Spleen (tissue), 11 donors: ENCODE measurements at regions not wholly inside any gene's neighbourhood (a gene's known extent, or its start where the extent isn't known, plus 50 kb on each side); places are given as distances from the start of the nearest gene placed in this dataset.
A peak's percentile ranks its signal among the peaks of the same experiment; 100 is the strongest.

Source experiments
- DNase-seq: peaks from one replicate; pipeline ENCODE4 v3.0.0-alpha.2; 2020
- H3K27ac ChIP-seq, 8 donors: fragments of 200-600 bp; sonication (generic) in 7 of 8; 1 replicate in 4 of 8; 2 replicates in 4 of 8; pipeline versions ENCODE4 v1.5.0 to v1.8.0; 2016 to 2021; ENCODE audit warnings: inconsistent platforms in 4 of 8, mild to moderate bottlenecking in 4 of 8, moderate library complexity in 1 of 8
- H3K27me3 ChIP-seq, 7 donors: fragments of 200-600 bp; sonication (generic) in 6 of 7; replicated peaks in 1 of 7; 1 replicate in 4 of 7; 2 replicates in 3 of 7; pipeline versions ENCODE4 v1.5.0 to v1.8.0; 2016 to 2021; ENCODE audit warnings: inconsistent platforms in 3 of 7, mild to moderate bottlenecking in 1 of 7
- H3K36me3 ChIP-seq, 6 donors: fragments of 200-600 bp; sonication (generic) in 5 of 6; 1 replicate in 4 of 6; 2 replicates in 2 of 6; pipeline versions ENCODE4 v1.5.0 to v1.8.0; 2016 to 2021; ENCODE audit warnings: inconsistent platforms in 2 of 6
- H3K4me1 ChIP-seq, 6 donors: fragments of 200-600 bp; sonication (generic) in 5 of 6; 1 replicate in 3 of 6; 2 replicates in 3 of 6; pipeline versions ENCODE4 v1.5.0 to v1.8.0; 2016 to 2021; ENCODE audit warnings: inconsistent platforms in 3 of 6
- H3K4me3 ChIP-seq, 8 donors: fragments of 200-600 bp; sonication (generic) in 7 of 8; 1 replicate in 4 of 8; 2 replicates in 4 of 8; pipeline versions ENCODE4 v1.5.0 to v1.8.0; 2016 to 2021; ENCODE audit warnings: inconsistent platforms in 4 of 8, mild to moderate bottlenecking in 4 of 8, moderate library complexity in 2 of 8
- H3K9me3 ChIP-seq, 8 donors: fragments of 200-600 bp; sonication (generic) in 7 of 8; 1 replicate in 4 of 8; 2 replicates in 4 of 8; pipeline versions ENCODE4 v1.5.0 to v1.8.0; 2016 to 2021; ENCODE audit warnings: inconsistent platforms in 4 of 8
- CTCF ChIP-seq, 11 experiments: fragments of 200-600 bp in 7 of 11; fragments of 450-650 bp in 4 of 11; sonication (generic) in 4 of 11; IDR thresholded peaks in 8 of 11; conservative IDR thresholded peaks in 3 of 11; 1 replicate in 7 of 11; 2 replicates in 4 of 11; pipeline versions ENCODE4 v1.4.0 to v1.8.0; 2016 to 2021; ENCODE audit warnings: antibody characterized with exemption in 11 of 11, inconsistent platforms in 4 of 11, mild to moderate bottlenecking in 1 of 11
- POLR2A ChIP-seq, 3 donors: fragments of 450-650 bp; IDR thresholded peaks; one replicate each; pipeline ENCODE4 v1.5.1; 2017; ENCODE audit warnings: antibody characterized with exemption in 3 of 3, mild to moderate bottlenecking in 1 of 3
- POLR2AphosphoS5 ChIP-seq, 3 donors: sonication (generic); formaldehyde crosslinking; IDR thresholded peaks; one replicate each; pipeline ENCODE4 v1.5.1; 2017; ENCODE audit warnings: antibody characterized with exemption in 3 of 3
- WGBS, 5 donors: extraction: QIAGEN DNeasy Blood & Tissue Kit in 3 of 5; methylation state at CpG; one replicate each; pipeline versions ENCODE4 v1.1.5 to v1.1.7; 2013 to 2018; 5-methylcytosine and 5-hydroxymethylcytosine counted together
- intact Hi-C: fragments of 100-400 bp; cut with DNase I; formaldehyde crosslinking; loops from one replicate; pipeline ENCODE4 v1.15.0; 2023; ENCODE audit warnings: low total_unique reads
- donor health status: healthy with polysubstance abuse.
- donor health status: DM: no; HTN: no; CAD: no; lungs with moderate emphysema.
- donor health status: DM: no; HTN: no; CAD: no.
- donor health status: Bipolar disorder and iron deficiency.
- donor health status: healthy.
- donor health status: DM: no; HTN: no; CAD: no.
- donor health status: DM: yes; HTN: yes; CAD: no.

- Histone ChIP-seq H3K36me3 (no peaks in the 10 kb centered on the region), H3K27ac (no peak overlapping the region), H3K9me3 (no peaks in the 10 kb centered on the region), H3K4me1 (peaks cover 0 to 10% (median 0%) of the 10 kb centered on the region in 6 donors), H3K4me3 (no peak overlapping the region), H3K27me3 (no peaks in the 10 kb centered on the region)
- WGBS, 5 donors: 56 to 71% (median 60%) methylated on average over 5 of the region's 5 CpGs
- TF ChIP-seq POLR2A (IDR thresholded peaks at IDR 0.05): no peak
- TF ChIP-seq CTCF (IDR thresholded peaks at IDR 0.05 in 8 of 11, conservative IDR thresholded peaks at IDR 0.05 in 3 of 11): peak in 3 of 11 experiments; percentile 6 to 21 (median 13)
- TF ChIP-seq POLR2AphosphoS5 (IDR thresholded peaks at IDR 0.05): no peak
- DNase-seq: no peak
- intact Hi-C loops: no loop called here
These were observed 74.3 kb upstream of the ARID2 start for GRCh38 chr12:45655186-45655585.

- H3K4me1 ChIP-seq: peaks cover 0 to 10% (median 0%) of the 10 kb centered on the region in 6 donors
- intact Hi-C loops: no loop called here
- H3K9me3 ChIP-seq: no peaks in the 10 kb centered on the region
- H3K36me3 ChIP-seq: no peaks in the 10 kb centered on the region
- no peak for TF ChIP-seq CTCF (IDR thresholded peaks at IDR 0.05 in 8 of 11, conservative IDR thresholded peaks at IDR 0.05 in 3 of 11)
- no peak for TF ChIP-seq POLR2A (IDR thresholded peaks at IDR 0.05)
- no peak for TF ChIP-seq POLR2AphosphoS5 (IDR thresholded peaks at IDR 0.05)
- 59 to 66% (median 63%) methylated on average over 2 of the region's 2 CpGs for WGBS, 5 donors
- no peak for DNase-seq
- no peak overlapping the region for H3K27ac ChIP-seq
- H3K4me3 ChIP-seq: no peak overlapping the region
- H3K27me3 ChIP-seq: no peaks in the 10 kb centered on the region
These were observed 73.8 kb upstream of the ARID2 start for GRCh38 chr12:45655743-45656142.

DNA sequence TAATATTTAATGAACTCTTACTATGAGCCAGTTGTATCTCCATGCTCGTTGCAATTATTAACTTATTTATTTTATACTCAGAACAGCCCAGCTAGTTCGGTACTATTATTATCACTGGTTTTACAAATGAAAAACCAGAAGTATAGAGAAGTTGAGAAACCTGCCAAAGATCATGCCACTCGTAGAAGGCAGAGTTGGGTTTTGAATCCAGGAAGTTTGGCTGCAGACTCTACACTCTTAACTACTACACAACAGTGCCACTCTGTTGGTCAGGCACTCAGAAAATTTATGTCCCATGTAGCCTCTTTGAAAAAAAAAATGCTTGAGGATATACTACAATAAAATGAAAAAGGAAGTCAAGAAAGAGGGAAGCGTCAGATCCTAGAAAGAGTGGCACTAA, 71.5 kb upstream of the ARID2 start:
- H3K4me3 ChIP-seq: no peak overlapping the region
- intact Hi-C loops: no loop called here
- TF ChIP-seq CTCF (IDR thresholded peaks at IDR 0.05 in 8 of 11, conservative IDR thresholded peaks at IDR 0.05 in 3 of 11) (no peak), POLR2AphosphoS5 (IDR thresholded peaks at IDR 0.05) (no peak), POLR2A (IDR thresholded peaks at IDR 0.05) (no peak)
- H3K27ac ChIP-seq: no peak overlapping the region
- peaks cover 0 to 10% (median 0%) of the 10 kb centered on the region in 6 donors for H3K4me1 ChIP-seq
- no peaks in the 10 kb centered on the region for H3K9me3 ChIP-seq
- H3K27me3 ChIP-seq: no peaks in the 10 kb centered on the region
- WGBS, 5 donors: 43 to 70% (median 54%) methylated on average over 4 of the region's 4 CpGs
- H3K36me3 ChIP-seq: no peaks in the 10 kb centered on the region
- no peak for DNase-seq

DNA sequence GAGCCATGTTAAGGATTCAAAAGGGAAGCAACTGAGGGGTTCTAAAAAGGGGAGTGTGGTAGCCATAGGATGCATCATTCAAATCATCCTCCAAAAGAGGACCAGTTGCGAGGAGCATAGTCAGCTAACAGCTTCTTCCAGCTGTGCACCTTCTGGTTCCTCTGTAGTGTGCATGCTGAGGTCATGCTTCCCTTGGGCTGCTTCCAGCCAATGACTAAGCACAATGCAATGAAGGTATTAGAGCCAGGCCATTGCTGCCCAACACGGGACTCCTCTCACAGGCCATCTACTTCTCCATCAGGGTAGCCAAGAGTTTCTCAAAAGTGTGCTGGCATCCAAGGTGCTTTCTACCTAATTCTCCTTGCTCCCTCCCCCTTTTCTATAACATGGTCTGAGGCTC, 69.2 kb upstream of the ARID2 start:
- DNase-seq: no peak
- no peak overlapping the region for H3K4me3 ChIP-seq
- H3K36me3 ChIP-seq: no peaks in the 10 kb centered on the region
- intact Hi-C loops: no loop called here
- no peaks in the 10 kb centered on the region for H3K27me3 ChIP-seq
- peaks cover 0 to 7% (median 0%) of the 10 kb centered on the region in 6 donors for H3K4me1 ChIP-seq
- H3K9me3 ChIP-seq: no peaks in the 10 kb centered on the region
- 27 to 69% (median 53%) methylated on average over 2 of the region's 2 CpGs for WGBS, 5 donors
- no peak overlapping the region for H3K27ac ChIP-seq
- TF ChIP-seq CTCF (IDR thresholded peaks at IDR 0.05 in 8 of 11, conservative IDR thresholded peaks at IDR 0.05 in 3 of 11) (no peak), POLR2AphosphoS5 (IDR thresholded peaks at IDR 0.05) (no peak), POLR2A (IDR thresholded peaks at IDR 0.05) (no peak)
